NCI-H1048 (cell line): ENCODE measurements at regions not wholly inside any gene's neighbourhood (a gene's known extent, or its start where the extent isn't known, plus 50 kb on each side); places are given as distances from the start of the nearest gene placed in this dataset.
"Not testable (repeated sequence)": the region's sequence is repeated elsewhere in the genome, so short reads cannot be mapped to it uniquely, and the experiment has no call there.

Experiments used
- DNase-seq: peaks from one replicate; lab custom pipeline; 2025; lab: John Stamatoyannopoulos, UW

- no peak for DNase-seq
Observed at GRCh38 chr20:53856300-53857295, 213.8 kb downstream of the BCAS1 start.

DNA sequence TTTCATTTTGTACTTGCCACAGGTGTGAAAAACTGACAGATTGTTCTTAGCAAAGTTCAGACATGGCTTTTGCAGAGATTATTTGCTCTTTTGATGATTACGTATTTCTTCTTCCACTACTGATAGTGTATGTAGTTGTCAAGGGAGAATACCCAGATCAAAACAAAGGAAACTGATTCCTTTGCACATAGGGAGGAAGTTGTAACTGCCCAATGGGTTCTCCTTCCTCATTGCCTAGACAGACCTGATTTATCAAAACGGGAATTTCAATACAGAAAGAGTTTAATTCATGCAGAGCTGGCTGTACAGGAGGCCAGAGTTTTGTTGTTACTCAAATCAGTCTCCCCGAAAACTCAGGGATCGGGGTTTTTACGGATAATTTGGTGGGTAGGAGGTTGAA is 214.7 kb downstream of the BCAS1 start:
- DNase-seq, result no peak

DNA sequence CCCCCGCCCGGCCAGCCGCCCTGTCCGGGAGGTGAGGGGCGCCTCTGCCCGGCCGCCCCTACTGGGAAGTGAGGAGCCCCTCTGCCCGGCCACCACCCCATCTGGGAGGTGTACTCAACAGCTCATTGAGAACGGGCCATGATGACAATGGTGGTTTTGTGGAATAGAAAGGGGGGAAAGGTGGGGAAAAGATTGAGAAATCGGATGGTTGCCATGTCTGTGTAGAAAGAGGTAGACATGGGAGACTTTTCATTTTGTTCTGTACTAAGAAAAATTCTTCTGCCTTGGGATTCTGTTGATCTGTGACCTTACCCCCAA is 215.8 kb downstream of the BCAS1 start:
- not testable (repeated sequence) for DNase-seq

- no peak for DNase-seq
Observed at GRCh38 chr20:53853111-53853713, 217.2 kb downstream of the BCAS1 start.

- DNase-seq, result no peak
Observed at GRCh38 chr20:53852691-53853090, 217.7 kb downstream of the BCAS1 start.

- no peak for DNase-seq
Observed at GRCh38 chr20:53852014-53852413, 218.4 kb downstream of the BCAS1 start.

GRCh38 chr20:53850319-53850718 is 220.1 kb downstream of the BCAS1 start:
- no peak for DNase-seq

DNA sequence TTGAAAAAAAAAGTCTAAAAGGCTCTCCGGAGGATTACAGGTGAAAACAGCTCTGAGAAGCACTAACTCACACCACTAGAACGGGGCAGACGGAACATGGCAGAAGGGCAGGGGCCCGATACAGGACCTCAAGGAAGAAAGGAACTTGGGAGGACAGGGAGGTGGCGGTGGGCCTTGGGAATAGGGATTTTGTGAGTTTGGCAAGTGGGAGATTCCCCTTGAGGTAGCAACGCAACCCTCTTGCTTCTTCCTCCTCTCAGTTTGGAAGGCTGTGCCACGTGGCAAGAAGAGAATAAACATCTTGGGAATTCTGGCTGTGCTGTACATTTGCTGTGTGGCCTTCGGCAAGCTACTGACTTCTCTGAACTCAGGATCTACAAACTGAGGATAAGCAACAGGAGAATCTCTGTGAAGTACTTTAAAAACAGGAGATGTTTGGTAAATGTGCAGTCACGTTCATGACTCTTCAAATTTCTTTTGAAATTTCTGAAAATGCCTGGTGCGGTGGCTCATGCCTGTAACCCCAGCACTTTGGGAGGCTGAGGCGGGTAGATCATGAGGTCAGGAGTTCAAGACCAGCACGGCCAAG is 220.8 kb downstream of the BCAS1 start:
- DNase-seq, result no peak

- DNase-seq, result no peak
Observed at GRCh38 chr20:53848304-53848703, 222.1 kb downstream of the BCAS1 start.

GRCh38 chr20:53847837-53848170 is 222.6 kb downstream of the BCAS1 start:
- no peak for DNase-seq

DNA sequence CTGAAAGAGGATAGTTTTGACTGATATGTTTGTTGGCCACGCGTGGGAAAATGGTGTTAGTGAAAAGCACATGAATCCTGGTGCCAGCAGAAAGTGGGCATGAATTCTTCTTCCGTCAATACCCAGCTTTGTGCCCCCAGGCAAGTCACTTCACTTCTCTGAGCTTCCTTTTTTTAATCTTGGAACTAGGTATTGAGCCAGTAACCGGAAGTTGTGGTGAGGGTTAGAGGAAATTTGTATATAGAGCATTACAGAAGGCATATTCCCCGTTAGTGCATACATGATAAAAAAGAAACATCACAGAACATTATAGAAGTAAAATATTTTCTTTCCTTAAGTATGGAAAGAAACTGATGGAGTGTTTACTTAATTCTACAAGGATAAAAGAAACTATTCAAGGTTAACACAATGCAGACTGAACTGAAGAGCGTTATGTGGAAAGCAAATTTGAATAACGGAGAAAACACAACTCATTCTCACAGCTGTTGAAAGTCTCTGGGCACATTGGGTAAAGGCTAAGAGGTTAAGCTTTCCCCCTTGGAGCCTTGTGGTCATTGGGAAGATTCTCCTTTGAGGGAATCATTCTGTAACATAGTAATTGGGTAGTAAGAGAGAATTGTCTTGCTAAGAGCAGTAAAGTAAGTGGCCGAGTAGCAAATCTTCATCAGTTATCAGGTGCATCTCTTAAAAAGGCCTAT is 223.1 kb downstream of the BCAS1 start:
- DNase-seq, result no peak

DNA sequence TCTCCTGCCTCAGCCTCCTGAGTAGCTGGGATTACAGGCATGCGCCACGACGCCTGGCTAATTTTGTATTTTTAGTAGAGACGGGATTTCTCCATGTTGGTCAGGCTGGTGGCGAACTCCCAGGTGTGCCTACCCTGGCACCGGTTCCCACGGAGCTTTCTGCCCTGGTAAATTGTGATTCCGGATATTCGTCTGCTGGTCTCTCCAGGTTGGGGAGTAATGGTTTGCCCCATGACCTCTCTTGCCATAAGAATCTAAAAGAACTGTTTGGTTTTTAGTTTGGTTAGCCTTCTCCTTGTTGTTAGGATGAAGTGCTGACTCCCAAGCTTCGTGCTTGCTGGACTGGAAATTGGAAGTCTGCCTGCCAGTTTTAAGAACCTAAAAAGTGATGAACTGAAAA is 223.8 kb downstream of the BCAS1 start:
- DNase-seq, result no peak

DNA sequence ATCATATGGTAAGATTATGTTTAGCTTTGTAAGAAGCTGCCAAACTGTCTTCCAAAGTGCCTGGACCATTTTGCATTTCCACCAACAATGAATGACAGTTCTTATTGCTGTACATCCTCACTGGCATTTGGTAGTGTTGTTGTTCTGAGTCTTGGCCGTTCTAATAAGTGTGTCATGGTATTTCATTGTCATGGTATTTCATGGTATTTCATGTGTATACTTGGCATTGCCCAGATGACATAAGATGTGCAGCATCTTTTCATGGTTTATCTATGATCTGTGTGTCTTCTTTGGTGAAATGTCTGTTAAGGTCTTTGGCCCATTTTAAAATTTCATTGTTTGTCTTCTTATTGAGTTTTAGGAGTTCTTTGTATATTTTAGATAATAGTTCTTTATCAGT is 224.4 kb downstream of the BCAS1 start:
- DNase-seq, result no peak

DNA sequence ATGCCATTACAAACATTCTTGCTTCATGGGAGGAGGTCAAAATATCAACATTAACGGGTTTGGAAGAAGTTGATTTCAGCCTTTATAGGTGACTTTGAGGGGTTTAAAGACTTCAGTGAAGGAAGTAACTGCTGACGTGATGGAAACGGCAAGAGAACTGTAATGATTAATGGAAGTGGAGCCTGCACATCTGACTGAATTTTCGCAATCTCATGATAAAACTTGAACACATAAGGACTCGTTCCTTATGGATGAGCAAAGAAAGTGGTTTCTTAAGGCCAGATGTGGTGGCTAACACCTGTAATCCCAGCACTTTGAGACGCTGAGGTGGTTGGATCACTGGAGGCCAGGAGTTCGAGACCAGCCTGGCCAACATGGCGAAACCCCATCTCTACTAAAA is 226.1 kb downstream of the BCAS1 start:
- DNase-seq, result no peak

- DNase-seq, result no peak
Observed at GRCh38 chr20:53843645-53844044, 226.7 kb downstream of the BCAS1 start.

- DNase-seq, result no peak
Observed at GRCh38 chr20:53842301-53843099, 227.9 kb downstream of the BCAS1 start.

DNA sequence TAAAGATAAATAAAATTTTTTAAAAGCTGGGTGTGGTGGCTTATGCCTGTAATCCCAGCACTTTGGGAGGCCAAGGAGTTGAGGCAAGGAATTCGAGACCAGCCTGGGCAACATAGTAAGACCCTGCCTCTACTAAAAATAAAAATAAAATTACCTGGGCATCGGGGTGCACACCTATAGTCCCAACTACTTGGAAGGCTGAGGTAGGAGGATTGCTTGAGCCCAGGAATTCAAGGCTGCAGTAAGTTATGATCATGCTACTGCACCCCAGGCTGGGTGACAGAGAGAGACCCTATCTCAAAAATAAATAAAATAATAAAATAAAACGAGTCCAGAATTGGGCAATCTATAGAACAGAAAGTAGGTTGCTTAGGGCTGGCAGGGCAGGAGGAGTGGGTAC is 228.7 kb downstream of the BCAS1 start:
- DNase-seq, result no peak

DNA sequence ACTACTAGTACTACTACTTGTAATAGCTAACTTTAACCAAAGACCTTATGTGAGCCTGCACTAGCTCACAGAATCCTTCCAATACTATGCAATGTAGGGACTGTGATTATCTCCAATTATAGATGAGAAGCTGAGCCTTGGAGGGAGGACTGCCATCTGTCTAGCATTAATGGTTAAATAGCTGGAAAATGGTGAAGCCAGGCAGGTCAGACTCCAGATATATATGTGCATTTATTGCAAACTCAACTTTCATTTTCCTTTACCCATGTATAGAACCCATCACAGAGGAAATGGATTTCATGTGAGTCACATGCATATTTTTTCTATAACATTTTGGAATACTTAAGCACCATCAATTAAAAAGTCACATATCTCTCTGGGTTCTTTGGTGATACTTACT is 229.9 kb downstream of the BCAS1 start:
- no peak for DNase-seq

- no peak for DNase-seq
Observed at GRCh38 chr20:53839423-53840176, 230.8 kb downstream of the BCAS1 start.

GRCh38 chr20:53838311-53838868 is 232.0 kb downstream of the BCAS1 start:
- DNase-seq, result no peak
